ENCODE measurements at regions not wholly inside any gene's neighbourhood (a gene's known extent, or its start where the extent isn't known, plus 50 kb on each side); places are given as distances from the start of the nearest gene placed in this dataset.
"Not testable (repeated sequence)": the region's sequence is repeated elsewhere in the genome, so short reads cannot be mapped to it uniquely, and the experiment has no call there.

- no peak for DNase-seq
These were observed 522.4 kb upstream of the TLE4 start for GRCh38 chr9:79049371-79049770.

- no peak for DNase-seq
These were observed 518.2 kb upstream of the TLE4 start for GRCh38 chr9:79053598-79053997.

- no peak for DNase-seq
These were observed 517.3 kb upstream of the TLE4 start for GRCh38 chr9:79054500-79054899.

GRCh38 chr9:79056041-79056440 is 515.7 kb upstream of the TLE4 start:
- DNase-seq, result no peak

- no peak for DNase-seq
These were observed 514.2 kb upstream of the TLE4 start for GRCh38 chr9:79057576-79057975.

GRCh38 chr9:79060766-79061165 is 511.0 kb upstream of the TLE4 start:
- DNase-seq, result no peak

- no peak for DNase-seq
These were observed 509.8 kb upstream of the TLE4 start for GRCh38 chr9:79061752-79062616.

- DNase-seq, result no peak
These were observed 498.6 kb upstream of the TLE4 start for GRCh38 chr9:79073201-79073600.

GRCh38 chr9:79080536-79080935 is 491.2 kb upstream of the TLE4 start:
- no peak for DNase-seq

- DNase-seq, result no peak
These were observed 488.1 kb upstream of the TLE4 start for GRCh38 chr9:79083621-79084020.

GRCh38 chr9:79087133-79087532 is 484.6 kb upstream of the TLE4 start:
- no peak for DNase-seq

- no peak for DNase-seq
These were observed 482.7 kb upstream of the TLE4 start for GRCh38 chr9:79089054-79089560.

GRCh38 chr9:79089851-79090250 is 481.9 kb upstream of the TLE4 start:
- not testable (repeated sequence) for DNase-seq

- not testable (repeated sequence) for DNase-seq
These were observed 468.5 kb upstream of the TLE4 start for GRCh38 chr9:79103257-79103656.

- DNase-seq, result no peak
These were observed 467.5 kb upstream of the TLE4 start for GRCh38 chr9:79104216-79104615.

- no peak for DNase-seq
These were observed 466.8 kb upstream of the TLE4 start for GRCh38 chr9:79104951-79105350.

- DNase-seq, result no peak
These were observed 463.7 kb upstream of the TLE4 start for GRCh38 chr9:79107911-79108676.

- DNase-seq, result no peak
These were observed 460.1 kb upstream of the TLE4 start for GRCh38 chr9:79111653-79112052.

GRCh38 chr9:79115176-79115575 is 456.6 kb upstream of the TLE4 start:
- DNase-seq, result no peak

GRCh38 chr9:79116041-79116440 is 455.7 kb upstream of the TLE4 start:
- no peak for DNase-seq

GRCh38 chr9:79116709-79117108 is 455.1 kb upstream of the TLE4 start:
- DNase-seq, result no peak

GRCh38 chr9:79120533-79120932 is 451.2 kb upstream of the TLE4 start:
- DNase-seq, result no peak

- DNase-seq, result no peak
These were observed 450.8 kb upstream of the TLE4 start for GRCh38 chr9:79120941-79121340.

- no peak for DNase-seq
These were observed 448.4 kb upstream of the TLE4 start for GRCh38 chr9:79123415-79123814.
